Left ventricle myocardium superior (tissue), 1 donor: ENCODE measurements at regions not wholly inside any gene's neighbourhood (a gene's known extent, or its start where the extent isn't known, plus 50 kb on each side); places are given as distances from the start of the nearest gene placed in this dataset.
"Not testable (repeated sequence)": the region's sequence is repeated elsewhere in the genome, so short reads cannot be mapped to it uniquely, and the experiment has no call there.

ENCODE experiments used
- ATAC-seq: fragments of 200-7000 bp; cut with Tn5 transposase; one replicate; pipeline ENCODE4 v1.9.1; 2020; ENCODE audit warnings: mild to moderate bottlenecking, moderate library complexity
- DNase-seq: peaks from one replicate; pipeline ENCODE4 v3.0.0-alpha.2; 2020
- intact Hi-C: fragments of 100-400 bp; cut with micrococcal nuclease; formaldehyde crosslinking; loops from one replicate; pipeline ENCODE4 v1.11.0; 2022
- donor health status: DM: no; HTN: yes; CAD: no; lungs with severe emphysema.

DNA sequence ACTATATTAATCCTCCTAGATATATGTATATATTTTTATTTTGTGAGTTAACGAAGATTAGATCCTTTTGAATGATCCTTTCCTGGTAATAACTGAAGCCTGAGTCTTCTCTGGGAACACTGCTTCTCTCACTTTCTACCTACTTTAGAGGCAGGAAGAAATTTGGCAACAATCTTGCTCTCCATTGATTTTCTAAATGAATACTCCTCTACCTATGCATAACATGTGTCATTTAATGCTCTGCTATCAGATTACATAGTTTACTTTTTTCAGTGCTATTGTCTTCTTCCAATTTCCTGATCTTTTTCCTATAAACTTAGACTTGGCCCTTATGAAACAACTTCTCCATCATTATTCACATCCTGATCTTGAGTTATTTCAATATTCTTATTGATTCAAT, 60.4 kb upstream of the PDHA2 start:
- intact Hi-C loops, result no loop called here
- no peak for ATAC-seq
- no peak for DNase-seq

DNA sequence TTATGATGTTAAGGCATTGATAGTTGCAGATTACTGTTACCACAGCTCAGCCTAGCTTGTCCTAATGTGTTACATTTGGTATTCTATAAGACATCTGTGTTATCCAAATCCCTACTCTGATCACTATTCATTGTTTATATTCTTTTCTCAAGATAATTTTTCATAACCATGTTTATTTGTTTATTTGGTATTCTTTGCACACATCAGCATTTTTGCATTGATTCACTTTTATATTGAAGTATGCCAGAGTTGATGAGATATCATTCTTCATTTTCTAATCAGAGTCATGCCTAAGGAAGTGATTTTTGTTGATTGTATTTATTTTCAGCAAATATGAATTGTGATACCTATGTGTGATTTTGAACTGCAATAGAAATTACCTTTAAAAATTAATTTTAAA, 61.2 kb upstream of the PDHA2 start:
- intact Hi-C loops, result no loop called here
- ATAC-seq, result no peak
- DNase-seq, result no peak

DNA sequence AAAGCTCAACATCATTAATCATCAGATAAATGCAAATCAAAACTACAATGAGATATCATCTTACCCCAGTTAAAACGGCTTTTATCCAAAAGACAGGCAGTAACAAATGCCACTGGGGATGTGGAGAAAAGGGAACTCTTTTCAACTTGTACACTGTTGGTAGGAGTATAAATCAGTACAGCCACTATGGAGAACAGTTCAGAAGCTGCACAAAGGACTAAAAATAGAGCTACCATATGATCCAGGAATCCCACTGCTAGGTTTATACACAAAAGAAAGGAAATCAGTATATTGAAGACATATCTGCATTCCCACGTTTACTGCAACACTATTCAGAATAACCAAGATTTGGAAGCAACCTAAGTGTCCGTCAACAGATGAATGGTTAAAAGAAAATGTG, 69.3 kb upstream of the PDHA2 start:
- ATAC-seq, DNase-seq, intact Hi-C loops: not testable (repeated sequence)

DNA sequence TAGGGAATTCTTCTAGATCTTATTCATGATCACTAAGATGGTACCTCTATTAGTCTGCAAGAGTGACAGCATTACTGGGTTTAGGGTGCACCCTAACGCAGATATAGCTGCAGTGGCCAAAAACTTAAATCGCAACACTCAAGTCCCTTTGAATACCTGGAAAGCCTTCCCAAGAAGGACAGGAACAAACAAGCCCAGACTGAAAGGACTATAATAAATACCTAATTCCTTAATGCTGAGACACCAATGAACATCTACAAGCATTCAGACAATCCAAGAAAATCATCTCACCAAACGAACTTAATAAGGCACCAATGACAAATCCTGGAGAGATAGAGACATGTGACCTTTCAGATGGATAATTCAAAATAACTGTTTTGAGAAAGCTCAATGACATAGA, 74.9 kb upstream of the PDHA2 start:
- intact Hi-C loops, result no loop called here
- DNase-seq, result no peak
- no peak for ATAC-seq

DNA sequence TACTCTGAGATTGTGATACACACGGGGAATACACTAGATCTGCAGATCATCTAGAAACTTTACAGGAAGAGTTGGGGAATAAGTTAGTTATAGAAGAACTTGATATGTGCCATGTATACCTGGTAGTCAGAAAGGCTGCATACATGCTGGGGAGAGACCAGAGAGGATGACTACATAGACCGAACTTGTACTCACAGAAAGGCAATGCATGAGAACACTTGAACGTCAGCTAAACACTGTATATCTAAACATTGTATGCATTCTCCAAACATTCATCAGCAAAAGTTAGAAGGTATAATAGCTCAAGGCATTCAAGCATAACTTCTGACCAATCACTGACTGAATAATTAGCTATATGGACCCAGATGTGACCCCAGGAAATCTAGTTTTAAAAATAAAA, 78.0 kb upstream of the PDHA2 start:
- intact Hi-C loops, result no loop called here
- DNase-seq (no peak), ATAC-seq (no peak)

DNA sequence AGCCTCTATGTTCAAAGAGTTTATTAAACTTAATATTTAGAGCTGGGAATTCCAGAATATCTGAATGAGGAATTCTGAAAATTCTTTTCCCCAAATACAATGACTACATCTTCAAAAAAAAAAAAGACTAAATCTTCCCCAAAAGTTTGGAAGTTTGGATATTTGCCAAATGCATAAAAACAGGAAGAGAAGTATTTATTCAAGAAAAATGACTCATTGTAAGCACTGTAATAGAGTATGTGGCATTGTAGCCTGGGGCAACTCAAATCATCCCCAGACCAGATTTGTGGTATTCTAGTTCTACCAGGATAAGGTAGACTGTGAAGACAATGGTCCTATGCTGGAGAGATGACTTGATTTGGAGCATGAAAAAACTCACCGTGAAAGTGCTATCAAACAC, 78.5 kb upstream of the PDHA2 start:
- ATAC-seq (no peak), DNase-seq (no peak)

DNA sequence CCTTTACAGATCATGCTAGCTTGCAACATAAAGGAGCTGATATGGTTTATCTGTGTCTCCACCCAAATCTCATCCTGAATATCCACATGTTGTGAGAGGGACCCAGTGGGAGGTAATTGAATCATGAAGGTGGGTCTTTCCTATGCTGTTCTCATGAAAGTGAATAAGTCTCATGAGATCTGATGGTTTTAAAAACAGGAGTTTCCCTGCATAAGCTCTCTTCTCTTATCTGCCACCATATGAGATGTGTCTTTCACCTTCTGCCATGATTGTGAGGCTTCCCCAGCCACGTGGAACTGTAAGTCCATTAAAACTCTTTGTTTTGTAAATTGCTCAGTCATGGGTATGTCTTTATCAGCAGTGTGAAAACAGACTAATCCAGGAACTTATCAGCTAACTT, 79.2 kb upstream of the PDHA2 start:
- ATAC-seq, intact Hi-C loops, DNase-seq: not testable (repeated sequence)

More for the DNA sequence above, 78.5 kb upstream of the PDHA2 start:
- intact Hi-C loops, result no loop called here

DNA sequence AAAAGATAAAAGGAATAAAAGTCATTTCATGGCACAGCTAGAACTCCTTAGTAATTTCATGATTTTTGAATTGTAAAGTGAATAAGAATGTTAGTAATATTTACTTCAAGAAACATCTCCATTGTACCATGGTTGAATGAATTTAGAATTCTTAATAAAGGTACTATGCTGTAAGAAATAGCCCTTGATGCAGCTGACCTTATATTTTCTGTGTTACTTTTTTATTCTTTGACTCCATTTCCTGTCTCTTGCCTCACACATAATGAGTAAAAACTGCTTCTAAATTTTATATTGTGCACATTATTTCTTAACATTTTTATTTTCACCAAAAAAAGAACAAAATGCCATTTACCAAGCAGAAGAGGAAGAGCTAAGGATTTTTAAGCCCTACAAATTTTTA, 81.9 kb upstream of the PDHA2 start:
- DNase-seq (no peak), ATAC-seq (no peak)
- intact Hi-C loops, result no loop called here

DNA sequence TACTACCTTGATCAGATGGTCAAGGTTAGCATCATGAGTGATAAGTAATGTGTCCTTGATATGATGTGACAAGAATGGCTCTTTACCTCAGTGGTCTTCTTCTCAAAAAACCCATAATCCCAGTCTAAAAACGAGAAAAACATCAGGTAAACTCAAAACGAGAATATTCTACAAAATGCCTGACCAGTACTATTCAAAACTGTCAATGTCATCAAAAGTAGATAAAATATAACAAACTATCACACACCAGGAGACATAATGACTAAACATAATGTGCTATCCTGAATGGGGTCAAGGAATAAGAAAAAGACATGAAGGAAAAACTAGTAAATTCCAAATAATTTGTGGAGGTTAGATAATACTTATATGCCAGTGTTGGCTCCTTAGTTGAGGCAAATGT, 85.2 kb upstream of the PDHA2 start:
- intact Hi-C loops, result no loop called here
- DNase-seq, result no peak
- no peak for ATAC-seq

DNA sequence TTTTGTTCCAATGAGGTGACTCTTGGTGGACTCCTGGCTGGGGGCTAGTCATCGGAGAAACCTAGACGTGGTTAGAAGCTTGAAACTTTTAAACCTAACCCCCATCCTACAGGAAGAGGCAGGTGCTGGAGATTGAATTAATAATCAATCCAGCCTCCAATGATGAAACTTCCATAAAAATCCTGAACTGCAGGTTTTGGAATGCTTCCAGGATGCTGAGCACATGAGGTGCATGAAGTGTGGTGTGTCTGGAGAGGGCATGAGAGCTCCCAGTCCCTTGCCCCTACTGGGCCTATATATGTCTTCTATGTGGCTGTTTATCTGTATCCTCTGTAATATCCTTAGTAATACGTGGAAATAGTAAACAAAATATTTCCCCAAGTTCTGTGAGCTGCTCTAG, 90.7 kb upstream of the PDHA2 start:
- DNase-seq (no peak), ATAC-seq (no peak)
- intact Hi-C loops, result no loop called here

DNA sequence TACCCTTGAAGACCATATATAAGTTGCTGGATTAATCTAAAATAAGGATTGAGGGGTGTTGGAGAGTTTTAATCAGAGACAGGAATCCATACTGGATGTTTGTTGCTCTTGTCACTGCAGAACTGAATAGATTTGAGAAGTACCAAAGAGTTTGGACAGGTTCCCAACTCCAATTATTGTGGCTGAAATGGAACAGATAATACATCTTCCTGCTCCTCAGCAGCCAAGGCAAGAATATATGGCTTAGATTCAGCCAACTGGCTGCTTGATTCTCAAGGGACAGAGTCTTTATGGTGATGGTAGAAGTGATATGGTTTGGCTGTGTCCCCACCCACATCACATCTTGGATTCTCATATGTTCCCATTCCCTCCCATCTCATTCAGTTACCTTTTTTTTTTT, 97.0 kb upstream of the PDHA2 start:
- no peak for DNase-seq
- intact Hi-C loops, result no loop called here
- no peak for ATAC-seq

DNA sequence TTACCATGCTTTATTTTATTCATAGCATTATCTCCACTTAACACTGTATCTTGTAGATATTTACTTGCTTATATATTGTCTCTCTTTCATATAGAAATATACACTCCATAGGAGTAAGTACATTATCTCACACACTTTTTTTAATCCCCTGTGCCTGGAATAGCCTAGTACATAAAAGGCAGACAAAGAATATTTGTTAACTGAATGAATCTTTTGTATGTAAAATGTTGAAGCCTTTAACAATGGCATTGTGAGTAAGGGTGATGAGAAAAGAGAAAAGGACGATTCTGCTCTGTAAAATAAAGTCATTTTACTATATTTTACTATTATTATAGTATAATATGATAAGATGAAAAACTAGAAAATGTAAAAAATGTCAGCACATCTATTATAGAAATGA, 97.7 kb upstream of the PDHA2 start:
- ATAC-seq (no peak), DNase-seq (no peak)
- intact Hi-C loops, result no loop called here

DNA sequence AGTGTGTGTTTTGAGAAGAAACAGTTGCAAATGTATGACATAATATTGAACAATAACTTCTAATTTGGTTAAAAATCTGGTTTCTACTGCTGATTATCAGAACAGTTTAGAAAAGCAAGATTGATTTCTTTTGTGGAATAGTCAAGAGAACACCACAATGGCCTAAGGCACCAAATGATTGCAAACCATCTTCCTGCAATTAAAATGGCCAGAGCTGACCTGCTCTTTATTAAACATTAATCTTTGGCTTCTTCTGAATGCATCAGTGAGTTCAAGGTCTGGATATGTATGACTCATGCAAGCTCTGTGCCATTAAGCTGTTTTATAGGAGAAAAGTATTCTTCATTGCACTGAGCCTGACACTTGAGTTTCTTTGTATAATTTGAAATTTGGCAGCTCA, 107.8 kb upstream of the PDHA2 start:
- DNase-seq (no peak), ATAC-seq (no peak)
- intact Hi-C loops, result no loop called here

DNA sequence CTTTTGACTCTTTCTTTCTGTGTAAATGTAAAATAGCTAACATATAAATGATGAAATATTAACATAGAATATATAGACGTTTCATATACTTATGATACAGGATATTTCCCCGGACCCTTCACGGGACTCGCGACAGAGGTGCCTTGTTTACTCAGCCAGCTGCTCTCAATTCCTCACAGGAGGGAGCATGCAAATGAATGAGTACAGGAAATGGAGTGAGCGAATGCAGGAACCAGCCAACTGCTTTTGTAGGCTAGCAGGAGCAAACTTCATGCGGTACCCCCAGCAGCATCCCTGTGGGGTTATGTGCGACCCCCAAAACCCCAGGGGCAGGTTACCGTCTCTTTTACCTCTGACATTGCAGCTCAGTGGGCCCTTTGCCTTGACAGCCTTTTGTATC, 110.3 kb upstream of the PDHA2 start:
- ATAC-seq (no peak), DNase-seq (no peak)
- intact Hi-C loops, result no loop called here

DNA sequence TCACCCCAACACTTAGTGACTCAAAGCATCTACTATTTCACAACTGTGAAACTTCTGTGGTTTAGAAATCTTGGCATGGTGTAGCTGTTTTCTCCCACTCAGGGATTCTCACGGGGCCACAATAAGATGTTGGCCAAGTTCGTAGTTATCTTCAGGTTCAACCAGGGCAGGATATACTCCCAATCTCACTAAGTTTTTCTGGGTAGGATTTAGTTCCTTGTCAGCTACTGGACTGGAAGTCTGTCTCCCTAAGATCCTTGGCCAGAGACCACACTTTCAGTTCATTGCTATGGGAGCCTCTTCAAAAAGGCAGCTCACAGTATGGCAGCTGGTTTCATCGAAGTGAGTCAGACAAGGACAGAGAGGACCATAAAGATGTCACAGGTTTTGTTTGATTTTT, 111.7 kb upstream of the PDHA2 start:
- DNase-seq, result no peak
- ATAC-seq, result peak; percentile 89
- intact Hi-C loops, result no loop called here

DNA sequence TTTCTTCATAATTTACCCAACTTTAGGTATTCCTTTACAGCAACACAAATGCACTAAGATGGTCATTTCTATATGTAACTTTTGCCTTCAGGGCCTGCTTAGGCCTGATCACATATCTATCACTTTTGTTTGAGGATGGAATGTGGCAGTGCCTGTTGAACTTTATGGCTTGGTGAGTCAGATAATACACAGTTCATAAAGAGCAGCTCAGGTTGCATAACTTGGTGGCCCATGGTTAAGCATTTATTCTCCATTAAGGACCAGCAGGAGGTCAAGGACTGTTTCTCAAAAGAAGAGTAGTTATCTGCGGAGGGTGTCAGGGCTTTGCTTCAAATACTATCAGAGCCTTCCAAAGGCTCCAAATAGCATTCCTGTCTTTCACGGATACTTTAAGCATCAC, 124.1 kb upstream of the PDHA2 start:
- ATAC-seq (no peak), DNase-seq (no peak)
- intact Hi-C loops, result no loop called here

DNA sequence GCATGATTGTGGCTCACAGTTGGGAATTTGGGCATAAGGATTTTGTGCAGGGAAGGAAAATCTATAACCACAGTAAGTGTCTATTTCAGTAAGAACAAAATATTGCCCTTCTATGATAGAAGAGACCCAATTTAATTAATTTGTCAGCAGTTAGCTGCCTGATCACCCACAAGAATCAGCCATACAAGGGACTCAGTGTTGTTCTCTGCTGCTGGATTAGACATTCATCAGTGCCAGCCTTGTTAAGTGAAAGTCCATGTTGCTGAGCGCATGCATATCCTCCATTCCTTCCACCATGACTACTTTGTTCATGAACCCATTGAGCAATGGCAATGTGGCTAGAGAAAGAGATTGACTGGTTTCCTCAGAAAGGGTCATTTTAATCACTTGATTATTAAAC, 125.3 kb upstream of the PDHA2 start:
- ATAC-seq, result no peak
- intact Hi-C loops, result no loop called here
- no peak for DNase-seq

DNA sequence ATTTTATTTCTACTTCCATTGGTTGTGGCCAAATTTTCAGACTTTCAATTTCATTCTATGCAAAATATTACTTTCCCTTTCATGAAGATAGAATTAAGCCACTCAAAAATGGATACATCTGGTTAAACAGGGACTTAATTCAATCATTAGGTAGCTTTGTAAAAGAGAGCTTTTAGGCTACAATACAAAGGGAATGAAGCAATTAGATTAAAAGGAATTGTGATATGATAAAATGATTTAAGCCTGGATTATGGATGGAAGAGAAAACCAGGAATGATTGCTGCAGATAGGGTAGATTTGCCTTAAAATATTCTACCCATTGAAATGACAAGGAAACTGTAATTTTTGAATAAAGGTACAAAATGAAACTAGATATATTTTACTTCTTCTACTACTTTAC, 134.6 kb upstream of the PDHA2 start:
- ATAC-seq (no peak), DNase-seq (no peak)
- intact Hi-C loops, result no loop called here

DNA sequence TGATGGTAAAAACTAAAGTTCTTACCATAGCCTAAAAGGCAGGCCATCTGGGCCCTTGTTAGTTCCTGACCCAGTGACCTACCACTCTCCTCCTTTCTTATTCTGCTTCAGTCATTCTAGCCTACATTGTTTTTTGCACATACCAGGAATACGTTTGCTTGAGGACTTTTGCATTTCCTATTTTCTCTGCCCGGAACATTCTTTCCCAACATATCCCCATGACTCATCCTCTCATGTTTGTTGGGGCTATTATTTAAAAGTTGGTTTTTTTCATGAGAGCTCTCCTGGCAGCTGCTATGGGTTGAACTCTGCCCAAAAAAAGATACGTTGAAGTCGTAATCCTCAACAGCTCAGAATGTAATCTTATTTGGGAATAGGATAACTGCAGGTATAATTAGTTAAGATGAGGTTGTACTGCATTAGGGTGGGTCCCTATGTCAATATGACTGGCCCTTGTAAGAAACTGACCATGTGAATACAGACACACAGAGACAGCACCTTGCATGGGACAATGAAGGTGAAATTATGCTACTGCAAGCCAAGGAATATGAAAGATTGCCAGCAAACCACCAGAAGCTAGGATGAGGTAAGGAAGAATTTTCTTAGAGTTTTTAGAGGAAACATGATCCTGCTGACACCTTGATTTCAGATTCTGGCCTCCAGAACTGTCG, 138.3 kb upstream of the PDHA2 start:
- ATAC-seq, result peak; percentile 74
- no peak for DNase-seq
- intact Hi-C loops, result no loop called here

DNA sequence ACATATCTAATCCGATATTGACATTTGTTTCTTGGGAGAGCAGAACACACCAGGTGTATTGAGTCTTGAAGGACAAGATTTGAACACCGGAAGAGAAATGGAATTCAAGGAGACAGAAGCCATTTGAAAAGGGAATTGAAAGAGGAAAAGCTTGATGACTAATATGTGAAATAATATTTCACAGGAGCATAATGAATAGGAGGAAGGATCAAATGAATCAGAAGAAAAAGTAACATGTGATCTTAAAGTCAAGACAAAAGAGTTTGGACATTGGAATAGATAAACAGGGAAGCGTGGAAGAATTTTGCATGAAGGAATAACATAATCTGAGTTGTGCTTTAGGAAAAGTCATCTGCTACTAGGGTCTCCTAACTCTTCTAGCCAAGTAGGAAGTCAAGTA, 145.5 kb upstream of the PDHA2 start:
- intact Hi-C loops, result no loop called here
- no peak for ATAC-seq

DNA sequence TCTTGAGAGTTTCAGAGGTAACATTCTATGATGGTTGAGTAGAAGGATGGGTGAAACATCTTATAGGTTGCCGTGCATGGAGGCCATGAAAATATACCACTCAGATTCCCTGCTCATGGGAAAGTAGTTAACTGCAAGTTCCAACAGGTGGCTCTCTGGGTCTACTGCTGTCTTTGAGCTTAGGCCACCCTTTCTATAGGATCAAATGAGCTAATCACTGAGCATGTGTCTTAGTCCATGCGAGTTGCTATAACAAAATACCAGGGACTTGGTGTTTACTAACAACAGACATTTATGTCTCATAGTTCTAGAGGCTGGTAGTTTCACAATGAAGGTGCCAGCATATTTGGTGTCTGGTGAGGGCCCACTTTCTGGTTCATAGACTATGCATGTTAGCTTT, 144.8 kb upstream of the UNC5C start:
- intact Hi-C loops, result no loop called here
- ATAC-seq, result no peak
- no peak for DNase-seq

More for the DNA sequence above, 145.5 kb upstream of the PDHA2 start:
- DNase-seq, result no peak

DNA sequence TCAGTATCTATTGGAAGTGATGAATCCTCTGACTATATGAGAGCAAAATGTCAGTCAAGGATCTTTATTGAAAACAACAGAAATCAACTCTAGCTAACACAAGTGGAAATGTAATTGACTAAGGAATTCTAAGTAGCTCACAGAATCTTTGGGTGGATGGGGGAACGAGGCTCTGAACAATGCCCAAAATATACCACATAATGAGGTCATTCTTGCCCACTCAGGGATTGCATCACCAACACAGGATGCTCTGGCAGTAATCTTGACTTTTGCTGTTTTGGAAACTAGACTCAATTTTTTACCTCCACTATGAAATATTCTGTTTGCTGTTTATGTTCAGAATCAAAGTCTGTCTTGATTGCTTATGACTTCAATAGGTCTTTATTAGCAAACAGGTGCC, 127.4 kb upstream of the UNC5C start:
- ATAC-seq (no peak), DNase-seq (no peak)
- intact Hi-C loops, result no loop called here
